CD4-positive, alpha-beta T cell (primary cell): ENCODE measurements at regions not wholly inside any gene's neighbourhood (a gene's known extent, or its start where the extent isn't known, plus 50 kb on each side); places are given as distances from the start of the nearest gene placed in this dataset.

Experiments used
- ATAC-seq: fragments of 200-7000 bp; cut with Tn5 transposase; one replicate; pipeline ENCODE4 v1.10.0; 2022; ENCODE audit warnings: mild to moderate bottlenecking; ENCODE audit not compliant: poor library complexity
- CTCF ChIA-PET: fragments of 350-600 bp; sonication (Branson Sonifier 250); formaldehyde crosslinking; loops from one replicate; lab custom pipeline; 2021; ENCODE audit warnings: antibody characterized with exemption, inconsistent platforms; lab: Charles Lee
- POLR2A ChIA-PET: fragments of 350-600 bp; sonication (Branson Sonifier 250); formaldehyde crosslinking; loops from one replicate; lab custom pipeline; 2021; ENCODE audit warnings: antibody characterized with exemption, inconsistent platforms; lab: Charles Lee
- DNase-seq, 14 experiments: peaks; one replicate each; pipeline ENCODE4 v3.0.0-alpha.2; 2013 to 2020; ENCODE audit warnings: mixed read lengths in 2 of 14
- H3K27ac ChIP-seq, 2 donors: one replicate each; pipeline versions ENCODE4 v1.5.1 to v1.7.0; 2013; ENCODE audit warnings: low read length in 2 of 2, low read depth in 1 of 2, mild to moderate bottlenecking in 1 of 2
- H3K27me3 ChIP-seq, 2 experiments: 1 replicate in 1 of 2; 2 replicates in 1 of 2; pipeline versions ENCODE4 v1.6.1 to v1.7.0; 2013; ENCODE audit warnings: low read length in 2 of 2, control low read depth in 1 of 2, mild to moderate bottlenecking in 1 of 2, moderate library complexity in 1 of 2; ENCODE audit not compliant: insufficient read depth in 2 of 2, control insufficient read depth in 1 of 2
- H3K36me3 ChIP-seq: one replicate; pipeline ENCODE4 v1.6.1; 2013; ENCODE audit warnings: low read length, control low read depth; ENCODE audit not compliant: insufficient read depth
- H3K4me1 ChIP-seq: one replicate; pipeline ENCODE4 v1.6.1; 2013; ENCODE audit warnings: low read length, control low read depth; ENCODE audit not compliant: insufficient read depth
- H3K4me3 ChIP-seq: one replicate; pipeline ENCODE4 v1.5.1; 2013; ENCODE audit warnings: mild to moderate bottlenecking, low read length, moderate library complexity
- H3K9me3 ChIP-seq, 2 experiments: 1 replicate in 1 of 2; 2 replicates in 1 of 2; pipeline versions ENCODE4 v1.6.1 to v1.7.0; 2013; ENCODE audit warnings: low read length in 2 of 2, mild to moderate bottlenecking in 2 of 2, control low read depth in 1 of 2, moderate library complexity in 1 of 2; ENCODE audit not compliant: control insufficient read depth in 1 of 2, insufficient read depth in 1 of 2
- H3K27ac Mint-ChIP-seq: one replicate; pipeline ENCODE4 v1.8.0; 2020; ENCODE audit warnings: mixed read lengths
- H3K27me3 Mint-ChIP-seq: one replicate; pipeline ENCODE4 v1.8.0; 2021; ENCODE audit warnings: mixed read lengths
- H3K36me3 Mint-ChIP-seq: one replicate; pipeline ENCODE4 v1.8.0; 2021; ENCODE audit warnings: low read depth, mixed read lengths
- H3K4me1 Mint-ChIP-seq: one replicate; pipeline ENCODE4 v1.8.0; 2021; ENCODE audit warnings: low read depth, mixed read lengths
- H3K4me3 Mint-ChIP-seq: one replicate; pipeline ENCODE4 v1.8.0; 2020; ENCODE audit warnings: mild to moderate bottlenecking, mixed read lengths
- H3K9me3 Mint-ChIP-seq: one replicate; pipeline ENCODE4 v1.8.0; 2020; ENCODE audit warnings: mixed read lengths
- CTCF ChIP-seq: fragments of 200-600 bp; IDR thresholded peaks from one replicate; pipeline ENCODE4 v1.8.0; 2022; ENCODE audit warnings: antibody characterized with exemption, mild to moderate bottlenecking
- intact Hi-C, 2 experiments: fragments of 100-400 bp; cut with DNase I in 1 of 2; cut with micrococcal nuclease in 1 of 2; formaldehyde crosslinking; loops; one replicate each; pipeline versions ENCODE4 v1.15.1 to v1.9.0; 2023 to 2025; cut with DNase I, micrococcal nuclease

- Histone ChIP-seq H3K27ac (no peak overlapping the region), H3K4me1 (no peaks in the 10 kb centered on the region), H3K9me3 (peaks cover 4 to 5% of the 10 kb centered on the region in 2 experiments), H3K36me3 (no peaks in the 10 kb centered on the region), H3K4me3 (no peak overlapping the region), H3K27me3 (no peaks in the 10 kb centered on the region)
- H3K36me3 Mint-ChIP-seq: no peaks in the 10 kb centered on the region
- ChIA-PET CTCF (no interaction called here), POLR2A (no interaction called here)
- intact Hi-C loops: no loop called here
- ATAC-seq (no peak), DNase-seq (no peak)
- no peak overlapping the region for H3K27ac Mint-ChIP-seq
- TF ChIP-seq CTCF: no peak
- H3K9me3 Mint-ChIP-seq: peaks cover 3% of the 10 kb centered on the region
- H3K27me3 Mint-ChIP-seq: no peaks in the 10 kb centered on the region
- H3K4me1 Mint-ChIP-seq: no peaks in the 10 kb centered on the region
- no peak overlapping the region for H3K4me3 Mint-ChIP-seq
Measured at GRCh38 chr3:5651351-5651750, 463.8 kb downstream of the EDEM1 start.

GRCh38 chr3:5653426-5654143 is 466.1 kb downstream of the EDEM1 start:
- Mint-ChIP-seq H3K36me3 (no peaks in the 10 kb centered on the region), H3K4me3 (no peak overlapping the region), H3K27ac (no peak overlapping the region), H3K9me3 (peaks cover 6% of the 10 kb centered on the region), H3K4me1 (no peaks in the 10 kb centered on the region), H3K27me3 (no peaks in the 10 kb centered on the region)
- POLR2A ChIA-PET: no interaction called here
- Histone ChIP-seq H3K27ac (no peak overlapping the region), H3K9me3 (peaks cover 4 to 5% of the 10 kb centered on the region in 2 experiments), H3K27me3 (no peaks in the 10 kb centered on the region), H3K4me3 (no peak overlapping the region), H3K36me3 (no peaks in the 10 kb centered on the region), H3K4me1 (no peaks in the 10 kb centered on the region)
- intact Hi-C loops: no loop called here
- ATAC-seq (no peak), DNase-seq (no peak)
- CTCF ChIA-PET: no interaction called here
- TF ChIP-seq CTCF: no peak

GRCh38 chr3:5657106-5657505 is 469.6 kb downstream of the EDEM1 start:
- Mint-ChIP-seq H3K9me3 (peaks cover 5% of the 10 kb centered on the region), H3K4me1 (no peaks in the 10 kb centered on the region), H3K27me3 (no peaks in the 10 kb centered on the region), H3K36me3 (no peaks in the 10 kb centered on the region), H3K27ac (no peak overlapping the region), H3K4me3 (no peak overlapping the region)
- Histone ChIP-seq H3K36me3 (no peaks in the 10 kb centered on the region), H3K4me3 (no peak overlapping the region), H3K27ac (no peak overlapping the region), H3K27me3 (no peaks in the 10 kb centered on the region), H3K9me3 (peaks cover 5 to 8% of the 10 kb centered on the region in 2 experiments), H3K4me1 (no peaks in the 10 kb centered on the region)
- TF ChIP-seq CTCF: no peak
- DNase-seq (peak in 3 of 14 experiments; percentile 7 to 67 (median 50)), ATAC-seq (no peak)
- POLR2A ChIA-PET: no interaction called here
- intact Hi-C loops: no loop called here
- CTCF ChIA-PET: no interaction called here
